Endothelial cell of umbilical vein (primary cell): ENCODE measurements at regions not wholly inside any gene's neighbourhood (a gene's known extent, or its start where the extent isn't known, plus 50 kb on each side); places are given as distances from the start of the nearest gene placed in this dataset.

Experiments
- BruUV-seq: library from RNA; stranded (reverse); fragments of 400-500 nt; replicated peaks from 2 replicates; lab custom pipeline; 2021; lab: Mats Ljungman, UMichigan
- CTCF ChIA-PET: fragments of 300-600, 350-600 bp; sonication (Branson Sonifier 250); formaldehyde crosslinking; loops from one replicate; lab custom pipeline; 2021; ENCODE audit warnings: antibody characterized with exemption, inconsistent platforms; lab: Charles Lee
- POLR2A ChIA-PET: fragments of 300-600, 350-600 bp; sonication (Branson Sonifier 250); formaldehyde crosslinking; loops from one replicate; lab custom pipeline; 2021; ENCODE audit warnings: antibody characterized with exemption, inconsistent platforms; lab: Charles Lee
- DNase-seq: peaks from one replicate; pipeline ENCODE4 v3.0.0-alpha.2; 2011; ENCODE audit warnings: low read depth, low spot score
- FAIRE-seq: peaks from 2 replicates; lab custom pipeline; 2011; peaks lifted over from hg19 to GRCh38; lab: Jason Lieb, UNC
- H2AFZ ChIP-seq: 2 replicates; pipeline ENCODE4 v1.6.0; 2012; ENCODE audit warnings: low read depth, low read length, control low read depth, inconsistent platforms
- H3K27ac ChIP-seq: 2 replicates; pipeline ENCODE4 v1.5.1; 2011; ENCODE audit warnings: low read depth, mild to moderate bottlenecking, control low read depth, low read length, moderate library complexity; ENCODE audit not compliant: insufficient read depth
- H3K27me3 ChIP-seq, 2 experiments: 2 replicates each; pipeline versions ENCODE4 v1.6.0 to v1.6.1; 2011; ENCODE audit warnings: low read length in 2 of 2, mixed read lengths in 1 of 2; ENCODE audit not compliant: control insufficient read depth in 2 of 2, insufficient read depth in 2 of 2
- H3K36me3 ChIP-seq, 2 experiments: 2 replicates in 1 of 2; 3 replicates in 1 of 2; pipeline ENCODE4 v1.5.1; 2011; ENCODE audit warnings: low read length in 2 of 2, mild to moderate bottlenecking in 1 of 2, moderate library complexity in 1 of 2; ENCODE audit not compliant: control insufficient read depth in 2 of 2, insufficient read depth in 2 of 2; ENCODE audit errors: extremely low read depth in 1 of 2
- H3K4me1 ChIP-seq: 3 replicates; pipeline ENCODE4 v1.5.1; 2011; ENCODE audit warnings: mild to moderate bottlenecking, low read length; ENCODE audit not compliant: control insufficient read depth, insufficient read depth; ENCODE audit errors: extremely low read depth
- H3K4me2 ChIP-seq: 2 replicates; pipeline ENCODE4 v1.6.1; 2011; ENCODE audit warnings: low read length, control low read depth, mixed read lengths; ENCODE audit not compliant: insufficient read depth
- H3K4me3 ChIP-seq, 3 experiments: fragments of 200-600 bp in 1 of 3; sonication (generic), shearing (Covaris generic) in 1 of 3; replicated peaks in 1 of 3; 2 replicates each; pipeline ENCODE4 v1.5.1; 2011 to 2016; ENCODE audit warnings: control low read depth in 3 of 3, low read length in 3 of 3, mild to moderate bottlenecking in 2 of 3, inconsistent platforms in 1 of 3, low read depth in 1 of 3, moderate library complexity in 1 of 3; ENCODE audit not compliant: insufficient read depth in 1 of 3
- H3K79me2 ChIP-seq: 2 replicates; pipeline ENCODE4 v1.6.0; 2012; ENCODE audit warnings: low read length, inconsistent platforms; ENCODE audit not compliant: control insufficient read depth, insufficient read depth
- H3K9ac ChIP-seq: replicated peaks from 2 replicates; pipeline ENCODE3; 2011; ENCODE audit warnings: low read length, control low read depth; ENCODE audit not compliant: insufficient read depth; ENCODE audit errors: extremely low read depth
- H3K9me1 ChIP-seq: replicated peaks from 3 replicates; pipeline ENCODE4 v1.6.0; 2011; ENCODE audit warnings: mild to moderate bottlenecking, low read length; ENCODE audit not compliant: control insufficient read depth, insufficient read depth; ENCODE audit errors: extremely low read depth
- H3K9me3 ChIP-seq: replicated peaks from 2 replicates; pipeline ENCODE4 v1.5.1; 2012; ENCODE audit warnings: low read length, inconsistent platforms; ENCODE audit not compliant: control insufficient read depth, insufficient read depth
- H4K20me1 ChIP-seq: replicated peaks from 2 replicates; pipeline ENCODE3; 2011; ENCODE audit warnings: mild to moderate bottlenecking, low read length; ENCODE audit not compliant: control insufficient read depth, insufficient read depth; ENCODE audit errors: extremely low read depth
- CTCF ChIP-seq, 2 donors: IDR thresholded peaks; 1 replicate in 1 of 2; 2 replicates in 1 of 2; pipeline ENCODE4 v1.5.1; 2011; ENCODE audit warnings: low read length in 2 of 2, mild to moderate bottlenecking in 2 of 2, moderate library complexity in 2 of 2, control low read depth in 1 of 2, inconsistent platforms in 1 of 2, low read depth in 1 of 2; ENCODE audit not compliant: insufficient read depth in 1 of 2; ENCODE audit errors: extremely low read depth in 1 of 2
- EZH2 ChIP-seq: IDR thresholded peaks from 2 replicates; pipeline ENCODE4 v1.6.1; 2012; ENCODE audit warnings: borderline replicate concordance, low read depth, mild to moderate bottlenecking, moderate library complexity, low read length, inconsistent platforms; ENCODE audit not compliant: severe bottlenecking
- FOS ChIP-seq: IDR thresholded peaks from 2 replicates; pipeline ENCODE4 v1.6.1; 2011; ENCODE audit warnings: mild to moderate bottlenecking, low read length, moderate library complexity, borderline replicate concordance; ENCODE audit not compliant: insufficient read depth
- GATA2 ChIP-seq: IDR thresholded peaks from 2 replicates; pipeline ENCODE4 v1.7.0; 2011; ENCODE audit warnings: low read depth, mild to moderate bottlenecking, moderate library complexity, mixed read lengths, low read length; ENCODE audit not compliant: insufficient read length, insufficient read depth
- JUN ChIP-seq: IDR thresholded peaks from 2 replicates; pipeline ENCODE4 v1.6.1; 2011; ENCODE audit warnings: borderline replicate concordance, low read depth; ENCODE audit not compliant: insufficient read length, insufficient read depth
- MAX ChIP-seq: IDR thresholded peaks from 2 replicates; pipeline ENCODE4 v1.6.1; 2011; ENCODE audit not compliant: insufficient read depth, insufficient read length
- MYC ChIP-seq: IDR thresholded peaks from one replicate; pipeline ENCODE4 v1.6.1; 2011; ENCODE audit warnings: mild to moderate bottlenecking, low read depth, low read length
- POLR2A ChIP-seq: IDR thresholded peaks from 2 replicates; pipeline ENCODE4 v1.6.1; 2012; ENCODE audit warnings: low read depth, mild to moderate bottlenecking, control low read depth, low read length
- POLR2AphosphoS5 ChIP-seq: IDR thresholded peaks from 2 replicates; pipeline ENCODE4 v1.6.1; 2012; ENCODE audit warnings: low read depth, mild to moderate bottlenecking, control low read depth, low read length, moderate library complexity; ENCODE audit not compliant: insufficient read depth
- dilution Hi-C: fragments of 300-500 bp; cut with MboI; formaldehyde crosslinking; loops from one replicate; pipeline ENCODE4 v1.15.0; 2019; ENCODE audit warnings: low sequenced_read_pairs; ENCODE audit not compliant: extremely low pct_ligation_motif_present
- intact Hi-C: fragments of 100-400 bp; cut with micrococcal nuclease; formaldehyde crosslinking; loops from one replicate; pipeline ENCODE4 v1.10.0; 2022

GRCh38 chr2:217404236-217404760 is 544.4 kb upstream of the TNP1 start:
- CTCF ChIA-PET, result no interaction called here
- Histone ChIP-seq H3K79me2 (no peaks in the 10 kb centered on the region), H3K4me1 (no peaks in the 10 kb centered on the region), H3K27me3 (no peaks in the 10 kb centered on the region), H3K9me1 (no peaks in the 10 kb centered on the region), H3K36me3 (no peaks in the 10 kb centered on the region), H3K4me3 (no peak overlapping the region), H2AFZ (no peak overlapping the region), H4K20me1 (no peaks in the 10 kb centered on the region), H3K4me2 (no peak overlapping the region), H3K27ac (no peak overlapping the region), H3K9ac (no peak overlapping the region), H3K9me3 (no peaks in the 10 kb centered on the region)
- BruUV-seq, result no TSS peak
- dilution Hi-C loops (no loop called here), intact Hi-C loops (no loop called here)
- no peak for DNase-seq
- no peak for TF ChIP-seq MAX
- no peak for TF ChIP-seq EZH2
- TF ChIP-seq JUN, result no peak
- no peak for TF ChIP-seq POLR2AphosphoS5
- no peak for TF ChIP-seq MYC
- TF ChIP-seq CTCF (IDR thresholded peaks at IDR 0.05; ENCODE audit: extremely low read depth in 1 of 2, insufficient read depth in 1 of 2, low read depth in 1 of 2, low read length in 2 of 2), result no peak
- no peak for TF ChIP-seq FOS
- no peak for TF ChIP-seq GATA2
- TF ChIP-seq POLR2A, result no peak
- FAIRE-seq, result no peak
- POLR2A ChIA-PET, result no interaction called here
